PFSK-1 (cell line): ENCODE measurements at regions not wholly inside any gene's neighbourhood (a gene's known extent, or its start where the extent isn't known, plus 50 kb on each side); places are given as distances from the start of the nearest gene placed in this dataset.

Experiments used
- FOXP2 ChIP-seq: optimal IDR thresholded peaks from 2 replicates; pipeline ENCODE3; 2011; ENCODE audit warnings: borderline replicate concordance, control low read depth, inconsistent platforms; ENCODE audit not compliant: insufficient read depth; ENCODE audit errors: extremely low read length, extremely low read depth
- POLR2AphosphoS5 ChIP-seq: IDR thresholded peaks from 2 replicates; pipeline ENCODE4 v1.6.1; 2012; ENCODE audit warnings: low read depth, mild to moderate bottlenecking, control low read depth, low read length, moderate library complexity
- SIN3A ChIP-seq: IDR thresholded peaks from 2 replicates; pipeline ENCODE4 v1.6.1; 2012; ENCODE audit warnings: mild to moderate bottlenecking, low read length, moderate library complexity, borderline replicate concordance; ENCODE audit not compliant: insufficient read depth
- TAF1 ChIP-seq: IDR thresholded peaks from 2 replicates; pipeline ENCODE4 v1.6.1; 2012; ENCODE audit warnings: low read length, control low read depth, borderline replicate concordance; ENCODE audit not compliant: insufficient read depth
- TF ChIP-seq, protein P1 (sequence below), 2 experiments: IDR thresholded peaks; 2 replicates each; pipeline versions ENCODE4 v1.6.1 to v1.8.0; 2011 to 2012; ENCODE audit warnings: low read depth in 2 of 2, low read length in 2 of 2, control low read depth in 1 of 2, inconsistent platforms in 1 of 2, mild to moderate bottlenecking in 1 of 2, moderate library complexity in 1 of 2; ENCODE audit not compliant: insufficient read depth in 1 of 2

DNA sequence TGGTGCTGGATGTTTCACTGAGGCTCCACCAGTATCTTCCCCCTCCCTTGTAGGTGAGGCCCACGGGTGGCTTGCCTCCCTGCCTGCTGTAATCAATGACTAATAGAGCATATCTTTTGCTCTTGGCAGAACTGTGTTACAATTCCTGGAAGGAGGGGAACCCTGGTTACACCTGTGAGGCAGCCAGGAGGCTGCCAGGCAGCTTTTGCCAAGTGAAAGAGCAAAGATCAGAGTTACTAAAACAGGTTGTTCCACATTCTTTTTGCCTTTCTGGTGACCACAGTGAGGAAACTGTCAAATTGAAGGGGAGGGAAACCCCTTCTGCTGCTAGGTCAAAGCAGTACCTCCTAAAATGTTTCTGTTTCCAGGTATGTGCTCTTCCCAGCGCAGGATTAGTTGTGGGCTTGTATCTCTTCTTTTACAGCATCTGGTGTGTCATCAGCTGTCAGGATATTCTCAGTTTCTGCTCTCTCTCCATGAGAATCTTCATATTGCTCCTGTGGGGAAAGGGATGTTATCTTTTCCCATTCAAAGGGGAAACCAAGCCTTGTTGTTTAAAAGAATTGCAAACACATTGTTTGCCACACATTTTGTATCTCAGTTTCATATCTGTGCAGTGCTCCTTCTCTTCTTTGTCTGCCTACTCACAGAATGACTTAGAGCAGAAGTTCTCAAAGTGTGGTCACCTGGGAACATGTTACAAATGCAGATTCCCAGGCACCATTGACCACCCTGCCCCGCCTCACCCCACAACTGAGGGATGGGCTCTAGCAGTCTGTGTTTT lies 137.4 kb upstream of the UMPS start:
- TF ChIP-seq, protein P1, sequence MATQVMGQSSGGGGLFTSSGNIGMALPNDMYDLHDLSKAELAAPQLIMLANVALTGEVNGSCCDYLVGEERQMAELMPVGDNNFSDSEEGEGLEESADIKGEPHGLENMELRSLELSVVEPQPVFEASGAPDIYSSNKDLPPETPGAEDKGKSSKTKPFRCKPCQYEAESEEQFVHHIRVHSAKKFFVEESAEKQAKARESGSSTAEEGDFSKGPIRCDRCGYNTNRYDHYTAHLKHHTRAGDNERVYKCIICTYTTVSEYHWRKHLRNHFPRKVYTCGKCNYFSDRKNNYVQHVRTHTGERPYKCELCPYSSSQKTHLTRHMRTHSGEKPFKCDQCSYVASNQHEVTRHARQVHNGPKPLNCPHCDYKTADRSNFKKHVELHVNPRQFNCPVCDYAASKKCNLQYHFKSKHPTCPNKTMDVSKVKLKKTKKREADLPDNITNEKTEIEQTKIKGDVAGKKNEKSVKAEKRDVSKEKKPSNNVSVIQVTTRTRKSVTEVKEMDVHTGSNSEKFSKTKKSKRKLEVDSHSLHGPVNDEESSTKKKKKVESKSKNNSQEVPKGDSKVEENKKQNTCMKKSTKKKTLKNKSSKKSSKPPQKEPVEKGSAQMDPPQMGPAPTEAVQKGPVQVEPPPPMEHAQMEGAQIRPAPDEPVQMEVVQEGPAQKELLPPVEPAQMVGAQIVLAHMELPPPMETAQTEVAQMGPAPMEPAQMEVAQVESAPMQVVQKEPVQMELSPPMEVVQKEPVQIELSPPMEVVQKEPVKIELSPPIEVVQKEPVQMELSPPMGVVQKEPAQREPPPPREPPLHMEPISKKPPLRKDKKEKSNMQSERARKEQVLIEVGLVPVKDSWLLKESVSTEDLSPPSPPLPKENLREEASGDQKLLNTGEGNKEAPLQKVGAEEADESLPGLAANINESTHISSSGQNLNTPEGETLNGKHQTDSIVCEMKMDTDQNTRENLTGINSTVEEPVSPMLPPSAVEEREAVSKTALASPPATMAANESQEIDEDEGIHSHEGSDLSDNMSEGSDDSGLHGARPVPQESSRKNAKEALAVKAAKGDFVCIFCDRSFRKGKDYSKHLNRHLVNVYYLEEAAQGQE (IDR thresholded peaks at IDR 0.05; ENCODE audit: insufficient read depth in 1 of 2, low read depth in 2 of 2, low read length in 2 of 2), result no peak
- no peak for TF ChIP-seq SIN3A
- TF ChIP-seq TAF1, result no peak
- TF ChIP-seq FOXP2, result no peak
- no peak for TF ChIP-seq POLR2AphosphoS5

DNA sequence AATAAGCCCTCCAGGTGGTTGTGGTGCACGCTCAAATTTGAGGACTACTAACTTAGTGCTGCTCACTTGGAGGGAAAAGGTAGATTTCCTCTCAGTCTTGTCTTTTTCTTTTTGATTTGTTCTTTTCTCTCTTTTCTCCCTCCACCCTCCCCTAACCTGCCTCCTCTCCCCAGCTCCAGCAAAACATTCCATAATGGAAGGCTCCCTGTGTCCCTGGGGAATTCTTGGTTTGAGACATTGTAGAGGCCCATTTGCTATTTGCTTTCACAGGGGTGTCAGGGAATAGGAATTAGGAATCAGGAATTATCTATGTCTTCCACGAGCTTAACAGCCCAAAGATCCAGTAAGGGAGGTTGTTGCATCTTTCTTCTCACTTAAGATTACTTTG lies 136.8 kb upstream of the UMPS start:
- TF ChIP-seq, protein P1 (IDR thresholded peaks at IDR 0.05; ENCODE audit: insufficient read depth in 1 of 2, low read depth in 2 of 2, low read length in 2 of 2), result no peak

DNA sequence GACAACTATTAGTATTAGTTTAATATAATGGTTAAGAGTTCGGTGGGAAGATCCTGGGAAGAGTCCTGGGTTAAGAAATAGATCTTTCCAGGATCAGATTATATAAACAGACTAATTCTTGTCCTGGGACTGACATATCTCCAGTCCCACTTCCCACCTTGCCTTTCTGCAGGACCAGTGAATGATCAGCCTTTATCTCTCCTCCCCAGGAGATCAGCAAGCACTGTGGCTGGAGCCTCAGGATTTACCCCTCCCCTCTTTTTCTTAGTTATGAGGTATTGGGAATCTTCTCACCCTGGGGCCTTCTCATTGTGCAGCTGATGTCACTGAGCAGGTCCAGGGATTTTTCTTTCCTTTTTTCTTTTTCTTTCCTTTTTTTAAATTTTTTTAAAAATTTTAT lies 135.7 kb upstream of the UMPS start:
- TF ChIP-seq TAF1 (no peak), POLR2AphosphoS5 (no peak)
- TF ChIP-seq, protein P1 (IDR thresholded peaks at IDR 0.05; ENCODE audit: insufficient read depth in 1 of 2, low read depth in 2 of 2, low read length in 2 of 2), result no peak

DNA sequence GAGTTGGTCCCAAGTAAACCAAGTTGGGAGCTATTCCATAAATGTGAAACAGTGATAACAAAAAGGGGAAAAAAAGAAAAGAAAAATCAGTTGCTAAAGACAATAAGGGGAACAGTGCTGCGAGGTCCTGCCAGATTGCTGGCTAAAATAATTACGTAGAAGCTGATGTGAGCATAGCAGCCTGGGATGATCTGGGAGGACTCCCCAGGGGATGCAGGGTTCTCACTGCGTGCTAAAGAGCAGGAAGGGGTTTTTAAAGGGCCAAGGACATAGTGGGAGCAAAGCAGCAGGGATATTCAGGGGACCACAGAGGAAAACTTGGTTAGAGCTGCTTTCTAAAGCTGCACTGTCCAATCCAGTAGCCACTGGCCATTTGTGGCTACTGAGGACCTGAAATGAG lies 133.0 kb upstream of the UMPS start:
- TF ChIP-seq TAF1, result no peak
- no peak for TF ChIP-seq FOXP2
- TF ChIP-seq, protein P1 (IDR thresholded peaks at IDR 0.05; ENCODE audit: insufficient read depth in 1 of 2, low read depth in 2 of 2, low read length in 2 of 2), result no peak
- TF ChIP-seq POLR2AphosphoS5, result no peak
- TF ChIP-seq SIN3A, result no peak

DNA sequence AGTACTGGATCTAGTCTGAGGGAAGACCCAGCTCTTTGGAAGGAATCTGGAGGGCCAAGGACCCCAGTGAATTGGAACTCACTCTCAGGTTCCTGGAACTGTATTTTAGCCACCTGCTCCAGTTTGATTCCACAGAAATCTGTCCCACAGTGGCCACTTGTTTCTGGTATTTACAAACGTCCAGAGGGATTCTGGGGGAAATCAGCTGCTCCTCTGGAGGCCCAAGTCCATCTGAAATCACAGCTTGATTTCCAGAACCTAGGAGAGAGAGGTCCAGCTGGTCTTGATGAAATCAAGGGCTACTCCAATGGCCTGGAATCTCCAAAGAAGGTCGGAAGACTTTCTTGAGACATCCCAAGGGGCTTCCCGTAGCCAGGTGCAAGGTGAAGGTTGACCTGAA lies 132.3 kb upstream of the UMPS start:
- TF ChIP-seq TAF1 (no peak), SIN3A (no peak), FOXP2 (no peak), POLR2AphosphoS5 (no peak)
- TF ChIP-seq, protein P1 (IDR thresholded peaks at IDR 0.05; ENCODE audit: insufficient read depth in 1 of 2, low read depth in 2 of 2, low read length in 2 of 2), result no peak
